Mesendoderm (in vitro differentiated cells): ENCODE measurements at regions not wholly inside any gene's neighbourhood (a gene's known extent, or its start where the extent isn't known, plus 50 kb on each side); places are given as distances from the start of the nearest gene placed in this dataset.

ENCODE experiments used
- DNase-seq: peaks from one replicate; pipeline ENCODE4 v3.0.0; 2013
- H2AK5ac ChIP-seq: 2 replicates; pipeline ENCODE4 v1.6.1; 2013; ENCODE audit warnings: low read length, inconsistent platforms
- H2BK120ac ChIP-seq: 2 replicates; pipeline ENCODE4 v1.6.1; 2013; ENCODE audit warnings: low read depth, mild to moderate bottlenecking, low read length, moderate library complexity, mixed read lengths
- H2BK15ac ChIP-seq: replicated peaks from 2 replicates; pipeline ENCODE4 v1.6.1; 2013; ENCODE audit warnings: low read depth, mild to moderate bottlenecking, moderate library complexity
- H2BK5ac ChIP-seq: 2 replicates; pipeline ENCODE4 v1.6.1; 2013; ENCODE audit warnings: low read length, inconsistent platforms
- H3K18ac ChIP-seq: 2 replicates; pipeline ENCODE4 v1.6.1; 2013; ENCODE audit warnings: mild to moderate bottlenecking, low read length, mixed read lengths
- H3K23ac ChIP-seq: one replicate; pipeline ENCODE4 v1.6.1; 2013; ENCODE audit warnings: low read length
- H3K27ac ChIP-seq: 2 replicates; pipeline ENCODE4 v1.5.1; 2013; ENCODE audit warnings: low read depth, mild to moderate bottlenecking, inconsistent platforms, low read length, moderate library complexity
- H3K27me3 ChIP-seq: 2 replicates; pipeline ENCODE4 v1.6.1; 2013; ENCODE audit warnings: low read length, control low read depth, mild to moderate bottlenecking, inconsistent platforms; ENCODE audit not compliant: insufficient read depth, poor library complexity
- H3K36me3 ChIP-seq: 2 replicates; pipeline ENCODE4 v1.6.1; 2013; ENCODE audit warnings: low read length, inconsistent platforms; ENCODE audit not compliant: control insufficient read depth, insufficient read depth
- H3K4ac ChIP-seq: one replicate; pipeline ENCODE4 v1.6.1; 2013; ENCODE audit warnings: low read depth, mild to moderate bottlenecking, low read length, moderate library complexity
- H3K4me1 ChIP-seq: 2 replicates; pipeline ENCODE4 v1.6.1; 2013; ENCODE audit warnings: low read depth, low read length, inconsistent platforms; ENCODE audit not compliant: control insufficient read depth
- H3K4me2 ChIP-seq: 2 replicates; pipeline ENCODE4 v1.6.1; 2013; ENCODE audit warnings: low read length
- H3K4me3 ChIP-seq: 2 replicates; pipeline ENCODE4 v1.5.1; 2013; ENCODE audit warnings: mild to moderate bottlenecking, low read length
- H3K56ac ChIP-seq: one replicate; pipeline ENCODE4 v1.6.1; 2013; ENCODE audit warnings: low read length
- H3K79me1 ChIP-seq: 2 replicates; pipeline ENCODE4 v1.6.1; 2013; ENCODE audit warnings: low read length, inconsistent platforms
- H3K79me2 ChIP-seq: 2 replicates; pipeline ENCODE4 v1.6.1; 2013; ENCODE audit warnings: mild to moderate bottlenecking, low read length; ENCODE audit not compliant: control insufficient read depth, insufficient read depth
- H3K9ac ChIP-seq: 2 replicates; pipeline ENCODE4 v1.6.1; 2013; ENCODE audit warnings: low read length, inconsistent platforms
- H4K5ac ChIP-seq: one replicate; pipeline ENCODE4 v1.6.1; 2013; ENCODE audit warnings: low read length
- H4K8ac ChIP-seq: one replicate; pipeline ENCODE4 v1.6.1; 2013; ENCODE audit warnings: low read depth, mild to moderate bottlenecking, control low read depth, low read length, moderate library complexity
- WGBS: extraction: QIAGEN DNeasy Blood & Tissue Kit; methylation state at CpG from one replicate; pipeline ENCODE4 v1.1.7; 2013; ENCODE audit warnings: low lambda C conversion rate, missing lambda C conversion rate; ENCODE audit not compliant: insufficient coverage; ENCODE audit errors: extremely low coverage; 5-methylcytosine and 5-hydroxymethylcytosine counted together

DNA sequence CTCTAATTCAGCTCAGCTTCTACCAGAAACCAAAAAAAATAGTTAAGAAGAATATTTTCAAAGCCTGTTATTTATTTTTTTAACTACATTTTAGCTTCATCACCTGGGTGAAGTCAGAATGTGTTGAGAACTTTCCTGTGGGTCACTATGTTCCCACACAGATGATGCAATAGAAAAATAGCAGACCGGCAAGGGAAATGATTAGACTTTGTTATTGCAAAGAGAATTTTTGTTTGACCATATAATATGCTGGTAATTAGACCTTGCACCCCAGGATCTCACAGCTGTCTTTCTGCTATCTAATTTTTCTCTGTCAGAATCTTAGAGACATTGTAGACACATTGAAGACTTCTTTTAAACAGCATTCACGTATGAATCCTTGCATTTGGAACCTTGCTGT lies 299.3 kb downstream of the TBX15 start:
- Histone ChIP-seq H2BK120ac (no peak overlapping the region), H3K4me1 (no peaks in the 10 kb centered on the region), H3K27me3 (no peaks in the 10 kb centered on the region), H4K5ac (no peak overlapping the region), H2BK15ac (no peak overlapping the region), H2BK5ac (no peak overlapping the region), H3K4me2 (no peak overlapping the region), H2AK5ac (no peak overlapping the region), H3K36me3 (no peaks in the 10 kb centered on the region), H3K79me1 (no peaks in the 10 kb centered on the region), H3K27ac (no peak overlapping the region), H3K23ac (no peak overlapping the region), H3K9ac (no peak overlapping the region), H3K79me2 (no peaks in the 10 kb centered on the region), H3K4ac (no peak overlapping the region), H4K8ac (no peak overlapping the region), H3K4me3 (no peak overlapping the region), H3K56ac (no peak overlapping the region), H3K18ac (no peak overlapping the region)
- no CpG with 5 or more reads among the region's 2 CpGs for WGBS
- DNase-seq: no peak

GRCh38 chr1:118661769-118662320 lies 326.3 kb downstream of the TBX15 start:
- Histone ChIP-seq H3K4ac (no peak overlapping the region), H2BK15ac (no peak overlapping the region), H3K36me3 (no peaks in the 10 kb centered on the region), H3K79me1 (no peaks in the 10 kb centered on the region), H3K4me1 (no peaks in the 10 kb centered on the region), H4K5ac (no peak overlapping the region), H3K9ac (no peak overlapping the region), H3K23ac (no peak overlapping the region), H4K8ac (no peak overlapping the region), H3K27ac (no peak overlapping the region), H3K27me3 (no peaks in the 10 kb centered on the region), H2AK5ac (no peak overlapping the region), H3K56ac (no peak overlapping the region), H3K18ac (no peak overlapping the region), H2BK5ac (no peak overlapping the region), H2BK120ac (no peak overlapping the region), H3K79me2 (no peaks in the 10 kb centered on the region), H3K4me2 (no peak overlapping the region), H3K4me3 (no peak overlapping the region)
- DNase-seq: no peak
- 100% methylated on average over 1 of the region's 2 CpGs for WGBS

- Histone ChIP-seq H2AK5ac (no peak overlapping the region), H3K4me1 (no peaks in the 10 kb centered on the region), H3K18ac (no peak overlapping the region), H3K23ac (no peak overlapping the region), H3K4me3 (no peak overlapping the region), H3K79me2 (no peaks in the 10 kb centered on the region), H3K27ac (no peak overlapping the region), H4K5ac (no peak overlapping the region), H3K36me3 (no peaks in the 10 kb centered on the region), H3K4me2 (no peak overlapping the region), H3K4ac (no peak overlapping the region), H3K9ac (no peak overlapping the region), H2BK15ac (no peak overlapping the region), H3K56ac (no peak overlapping the region), H2BK120ac (no peak overlapping the region), H3K27me3 (no peaks in the 10 kb centered on the region), H2BK5ac (no peak overlapping the region), H3K79me1 (no peaks in the 10 kb centered on the region), H4K8ac (no peak overlapping the region)
- no peak for DNase-seq
- no CpG with 5 or more reads among the region's 1 CpG for WGBS
Observed at GRCh38 chr1:118660769-118661168, 327.4 kb downstream of the TBX15 start.

GRCh38 chr1:118659646-118660045 lies 328.5 kb downstream of the TBX15 start:
- H3K4me1 ChIP-seq: no peaks in the 10 kb centered on the region
- H3K79me2 ChIP-seq: no peaks in the 10 kb centered on the region
- no peak overlapping the region for H3K4me2 ChIP-seq
- DNase-seq: no peak
- no peak overlapping the region for H3K4me3 ChIP-seq
- no peak overlapping the region for H4K5ac ChIP-seq
- no peak overlapping the region for H3K9ac ChIP-seq
- H2BK15ac ChIP-seq: no peak overlapping the region
- no peaks in the 10 kb centered on the region for H3K79me1 ChIP-seq
- H3K27ac ChIP-seq: no peak overlapping the region
- no peak overlapping the region for H3K4ac ChIP-seq
- no peaks in the 10 kb centered on the region for H3K27me3 ChIP-seq
- no peak overlapping the region for H2AK5ac ChIP-seq
- H3K18ac ChIP-seq: no peak overlapping the region
- no peak overlapping the region for H2BK5ac ChIP-seq
- H2BK120ac ChIP-seq: no peak overlapping the region
- H3K56ac ChIP-seq: no peak overlapping the region
- H3K36me3 ChIP-seq: no peaks in the 10 kb centered on the region
- no peak overlapping the region for H3K23ac ChIP-seq
- no CpG with 5 or more reads among the region's 3 CpGs for WGBS
- no peak overlapping the region for H4K8ac ChIP-seq

DNA sequence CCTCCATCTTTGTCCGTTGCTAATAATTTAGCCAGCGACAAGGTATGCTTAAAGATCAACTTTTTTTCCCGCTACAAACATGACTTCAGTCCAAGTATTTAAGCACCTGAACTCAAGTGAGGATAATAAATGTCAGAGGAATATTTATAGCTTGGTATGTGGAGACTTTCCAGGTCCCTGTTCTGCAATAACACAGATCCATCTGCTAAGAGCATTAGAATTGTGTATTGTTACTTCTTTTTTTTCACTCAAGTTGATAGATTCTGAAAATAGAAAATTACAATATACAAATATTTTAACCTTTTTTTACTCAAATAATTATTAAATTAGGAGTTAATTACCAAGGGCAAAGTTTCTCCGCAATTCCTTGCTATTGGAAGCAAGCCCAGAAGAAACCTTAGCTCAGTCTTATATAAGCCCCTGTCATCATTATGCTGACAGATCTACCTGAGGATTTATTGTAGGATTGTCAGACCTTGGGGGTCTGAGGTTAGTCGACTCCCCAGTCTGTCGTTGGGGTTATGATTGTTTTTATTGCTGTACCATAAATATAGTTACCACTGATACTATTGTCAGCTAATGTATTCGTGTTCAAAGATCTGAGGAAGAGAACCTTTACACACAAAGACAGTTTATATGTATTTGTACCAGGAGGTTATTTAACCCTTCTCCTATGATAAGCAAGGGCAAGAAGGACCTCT lies 337.9 kb downstream of the TBX15 start:
- Histone ChIP-seq H3K36me3 (no peaks in the 10 kb centered on the region), H2BK5ac (no peak overlapping the region), H2BK15ac (no peak overlapping the region)

More for the DNA sequence above, 337.9 kb downstream of the TBX15 start:
- H3K18ac ChIP-seq: no peak overlapping the region
- no peak overlapping the region for H4K8ac ChIP-seq
- H4K5ac ChIP-seq: no peak overlapping the region
- WGBS: no CpG with 5 or more reads among the region's 7 CpGs
- no peak overlapping the region for H2AK5ac ChIP-seq
- H3K79me2 ChIP-seq: no peaks in the 10 kb centered on the region
- H3K27me3 ChIP-seq: no peaks in the 10 kb centered on the region
- no peak overlapping the region for H3K4me2 ChIP-seq
- no peaks in the 10 kb centered on the region for H3K79me1 ChIP-seq
- no peak overlapping the region for H3K4me3 ChIP-seq
- no peak overlapping the region for H3K27ac ChIP-seq
- H3K4ac ChIP-seq: no peak overlapping the region
- H3K23ac ChIP-seq: no peak overlapping the region
- DNase-seq: no peak
- H3K9ac ChIP-seq: no peak overlapping the region
- no peak overlapping the region for H3K56ac ChIP-seq
- no peaks in the 10 kb centered on the region for H3K4me1 ChIP-seq
- H2BK120ac ChIP-seq: no peak overlapping the region
